NCI-H1092 treated with DMSO at 0.1 percent for 48 hours (cell line): ENCODE measurements at regions not wholly inside any gene's neighbourhood (a gene's known extent, or its start where the extent isn't known, plus 50 kb on each side); places are given as distances from the start of the nearest gene placed in this dataset.
"Not testable (repeated sequence)": the region's sequence is repeated elsewhere in the genome, so short reads cannot be mapped to it uniquely, and the experiment has no call there.

Experiments used
- DNase-seq: peaks from one replicate; lab custom pipeline; 2025; lab: John Stamatoyannopoulos, UW

DNA sequence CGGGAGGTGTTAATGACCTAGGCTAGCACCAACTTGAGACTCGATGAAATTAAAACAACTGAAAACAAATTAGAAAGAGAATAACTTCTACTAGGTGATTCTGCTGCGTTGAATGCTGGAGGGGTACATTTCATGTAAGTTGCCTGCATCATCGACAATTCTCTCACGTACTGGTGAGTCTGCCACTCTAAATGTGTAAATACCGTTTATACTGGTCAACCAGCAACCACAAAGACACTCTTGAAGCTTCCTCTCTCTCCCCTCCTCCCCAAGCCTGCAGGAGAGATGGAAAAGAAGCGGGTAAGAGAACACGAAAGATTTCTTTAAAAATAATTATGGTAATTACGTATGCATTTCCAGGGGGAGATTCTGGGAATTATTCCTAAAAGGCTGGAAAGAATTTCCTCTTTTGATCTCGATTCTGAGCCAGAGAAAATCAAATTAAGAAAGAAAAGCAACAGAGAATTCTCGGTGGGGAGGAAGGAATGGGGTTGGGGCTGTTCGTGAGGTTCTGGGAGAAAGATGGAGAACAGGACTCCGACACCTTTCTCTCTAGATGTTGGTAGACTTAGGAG is 68.6 kb upstream of the MRTFB start:
- DNase-seq = no peak

DNA sequence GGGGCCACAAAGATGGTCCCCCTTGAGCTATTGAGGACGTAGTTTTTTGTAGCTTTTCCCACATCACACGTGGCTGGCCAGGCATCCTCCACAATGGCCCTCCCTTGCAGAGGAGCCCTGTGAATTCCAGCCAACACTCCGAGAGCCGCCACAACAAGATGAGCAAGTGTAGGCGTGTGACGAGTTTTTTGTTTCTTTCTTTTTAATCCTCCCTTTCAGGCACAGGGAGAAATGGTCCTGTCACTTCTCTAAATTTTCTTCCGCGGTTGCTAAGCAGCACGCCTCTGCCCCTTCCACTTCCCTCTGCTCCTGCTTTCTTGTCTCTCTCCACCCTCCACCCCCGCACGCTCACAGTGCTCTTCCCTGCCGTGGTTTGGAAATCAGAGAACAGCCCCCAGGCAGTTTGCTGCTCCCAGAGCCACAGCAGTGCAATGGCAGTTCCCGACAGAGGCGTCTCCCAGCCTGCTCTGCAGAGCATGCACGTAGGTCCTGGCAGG is 68.0 kb upstream of the MRTFB start:
- DNase-seq = no peak

DNA sequence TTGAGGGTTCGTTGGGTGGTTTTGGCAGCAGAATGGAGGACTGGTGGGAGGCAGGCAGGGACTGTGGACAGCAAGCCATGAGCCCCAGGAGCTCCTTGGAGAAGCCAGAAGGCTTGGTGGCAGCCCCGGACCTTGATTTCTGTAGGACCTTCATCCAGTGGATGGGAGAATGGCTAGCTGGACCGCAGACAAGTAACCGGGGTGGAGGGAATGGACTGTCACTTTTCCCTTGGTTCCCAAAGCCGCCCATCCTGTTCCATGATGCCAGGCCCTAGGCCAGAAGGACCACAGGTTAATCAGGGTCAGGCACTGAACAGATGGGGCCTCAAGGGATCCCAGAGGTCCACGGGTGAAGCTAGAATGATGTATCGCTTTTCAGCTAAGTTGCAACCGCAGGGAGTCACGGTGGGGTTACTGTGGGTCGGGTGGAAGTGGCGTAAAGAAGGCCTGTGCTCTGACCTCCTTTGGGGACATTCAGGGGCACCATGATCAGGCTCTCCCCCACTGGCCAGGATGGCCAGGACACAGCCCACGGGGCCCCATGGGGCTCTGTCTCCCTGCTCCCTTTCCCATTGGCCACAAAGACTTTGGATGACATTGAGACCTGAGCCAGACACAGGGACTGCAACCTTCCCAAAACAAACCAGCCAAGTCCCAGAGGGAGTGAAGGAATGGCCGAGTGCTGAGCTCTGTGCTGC is 66.9 kb upstream of the MRTFB start:
- DNase-seq = no peak

DNA sequence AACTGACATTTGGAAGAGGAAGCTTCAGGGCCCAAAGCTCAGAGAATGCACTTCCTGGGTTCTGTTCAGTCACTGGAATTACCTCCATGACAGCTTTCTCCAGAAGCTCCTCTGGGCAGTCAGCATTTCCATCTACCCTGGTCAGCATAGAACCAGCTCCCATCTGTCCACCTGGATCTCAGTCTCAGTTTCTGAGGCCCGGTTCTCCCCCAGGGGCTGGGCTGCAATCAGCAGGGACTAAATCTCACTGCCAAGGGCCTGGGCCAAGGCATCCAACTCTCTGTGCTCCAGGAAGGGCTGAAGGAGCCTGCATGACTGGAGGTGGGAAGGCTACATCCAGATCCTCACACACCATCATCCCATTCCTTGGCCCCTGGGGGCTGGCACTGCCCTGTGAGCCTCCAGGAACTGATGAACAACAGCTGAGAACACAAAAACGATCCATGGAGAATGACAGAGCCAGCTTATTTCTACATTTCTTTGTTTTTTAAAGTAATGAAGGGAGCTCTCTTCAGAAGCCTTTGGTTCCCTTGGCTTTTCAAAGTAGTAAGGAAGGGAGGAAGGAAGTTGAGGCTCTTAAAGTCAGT is 66.3 kb upstream of the MRTFB start:
- no peak for DNase-seq

DNA sequence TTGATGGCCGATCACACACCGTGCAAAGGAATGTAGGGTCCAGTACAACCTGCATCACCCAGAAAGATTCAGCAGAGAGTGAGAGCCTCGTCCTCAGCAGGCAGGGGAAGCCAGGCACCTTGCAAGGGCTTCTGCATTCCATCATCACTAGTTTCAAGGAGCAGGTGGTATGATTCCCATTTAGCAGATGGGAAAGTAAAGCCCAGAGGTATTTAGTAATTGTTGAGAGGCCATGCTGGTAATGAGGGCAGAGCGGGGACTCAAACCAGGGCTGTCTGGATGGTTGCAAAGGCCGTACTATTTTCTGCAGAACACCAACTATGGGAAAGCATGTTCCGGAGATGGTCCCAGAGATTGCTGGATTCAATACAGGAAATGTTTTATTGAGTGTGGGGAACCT is 65.8 kb upstream of the MRTFB start:
- DNase-seq = no peak

DNA sequence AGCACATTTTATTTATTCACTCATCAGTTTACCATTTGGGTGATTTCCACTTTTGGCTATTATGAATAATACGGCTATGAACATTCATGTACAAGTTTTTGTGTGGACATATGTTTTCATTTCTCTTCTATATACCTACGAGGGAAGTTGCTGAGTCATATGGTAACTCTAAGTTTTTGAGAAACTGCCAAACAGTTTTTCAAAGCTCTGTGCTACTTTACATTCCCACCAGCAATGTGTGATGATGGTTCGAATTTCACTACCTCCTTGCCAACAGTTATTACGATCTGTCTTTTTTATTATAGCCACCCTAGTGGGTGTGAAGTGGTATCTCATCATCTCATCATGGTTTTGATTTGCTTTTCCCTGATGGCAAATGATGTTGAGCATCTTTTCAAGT is 63.7 kb upstream of the MRTFB start:
- peak; percentile 61 for DNase-seq

DNA sequence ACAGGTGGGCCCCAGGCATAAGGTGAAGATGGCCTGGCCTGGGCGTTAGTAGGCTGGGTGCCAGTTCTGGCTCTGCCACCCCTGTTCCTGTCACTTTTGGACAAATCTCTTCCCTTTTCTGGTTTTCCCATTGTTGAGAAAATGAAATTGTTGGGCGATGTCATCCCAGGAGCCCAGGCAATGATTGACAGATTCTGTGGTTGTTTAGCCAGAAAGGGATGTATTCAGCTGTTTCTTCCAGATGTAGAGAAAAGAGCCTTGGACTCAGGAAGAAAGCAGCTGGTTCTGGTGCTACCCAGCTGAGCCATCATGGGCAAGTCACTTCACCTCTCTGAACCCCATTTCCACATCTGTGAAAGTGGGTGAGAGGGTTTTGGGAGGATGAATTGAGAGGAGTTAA is 60.1 kb upstream of the MRTFB start:
- DNase-seq = no peak

DNA sequence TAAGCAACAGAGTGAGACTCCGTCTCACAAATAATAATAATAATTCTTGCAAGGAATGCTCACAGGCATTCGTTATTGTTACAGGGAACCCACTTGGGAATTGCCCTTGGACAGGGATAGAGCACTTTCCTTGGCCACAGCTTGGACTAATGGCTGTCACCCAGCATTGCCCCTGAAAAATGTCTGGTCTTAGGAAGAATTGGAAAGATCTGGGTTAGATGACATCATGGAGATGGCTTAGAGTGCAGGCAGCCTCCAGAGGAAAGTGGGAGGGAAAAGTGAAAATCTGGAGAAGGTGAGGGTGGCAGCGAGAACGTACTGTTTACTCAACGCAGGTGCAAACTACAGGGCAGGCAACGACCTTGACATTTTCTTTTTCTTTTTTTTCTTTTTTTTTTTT is 59.3 kb upstream of the MRTFB start:
- no peak for DNase-seq

DNA sequence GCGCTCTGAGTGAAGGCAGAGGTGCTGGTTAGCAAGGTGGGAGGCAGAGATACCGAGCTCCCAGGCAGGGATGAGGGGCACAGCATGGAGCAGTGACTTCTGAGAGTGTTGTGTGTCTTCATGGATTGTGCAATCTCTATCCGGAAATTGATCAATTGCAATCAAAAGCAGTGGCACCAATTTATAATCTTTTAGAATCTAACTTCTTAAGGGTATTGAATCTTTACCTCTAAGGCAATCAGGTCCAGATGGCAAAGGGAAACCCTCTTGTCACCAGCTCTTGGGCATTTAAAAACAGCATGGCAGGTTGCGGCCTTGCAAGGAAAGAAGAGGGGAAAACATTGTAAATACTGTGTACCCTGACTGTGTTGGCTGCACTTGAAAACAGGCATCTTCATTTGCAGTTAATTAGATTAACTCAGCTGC is 58.0 kb upstream of the MRTFB start:
- DNase-seq = no peak

DNA sequence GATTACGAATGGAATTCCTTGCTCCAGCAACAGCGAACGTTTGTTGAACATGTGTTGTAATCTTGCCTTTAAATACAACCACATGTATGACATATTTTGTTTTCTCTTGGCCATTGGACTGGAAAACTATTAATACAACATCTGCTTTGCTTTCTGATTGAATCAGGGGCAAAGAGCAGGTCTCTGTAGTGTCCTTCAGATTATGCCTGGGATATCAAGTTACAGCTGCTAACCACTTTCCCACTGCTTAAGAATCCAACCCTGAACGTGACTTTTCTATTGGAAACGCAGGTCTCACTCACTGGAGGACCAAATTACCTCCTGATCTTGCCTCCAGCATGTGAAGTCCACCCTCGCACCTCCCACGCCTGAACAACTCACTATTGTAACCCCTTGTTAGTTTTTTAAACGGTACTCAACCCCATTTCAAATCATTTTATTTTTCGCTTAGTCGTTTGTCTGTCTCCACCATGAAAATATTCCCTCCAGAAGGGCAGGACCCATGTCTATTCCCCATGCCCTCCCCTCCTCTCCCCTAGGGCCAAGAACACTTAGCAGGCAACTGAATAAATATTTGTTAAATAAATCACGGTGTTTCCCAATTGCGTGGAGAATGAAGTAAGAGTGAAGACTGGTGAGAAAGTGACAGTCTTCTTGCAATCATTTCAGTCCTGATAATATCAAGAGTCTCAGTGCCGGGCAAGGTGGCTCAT is 57.4 kb upstream of the MRTFB start:
- peak; percentile 51 for DNase-seq

DNA sequence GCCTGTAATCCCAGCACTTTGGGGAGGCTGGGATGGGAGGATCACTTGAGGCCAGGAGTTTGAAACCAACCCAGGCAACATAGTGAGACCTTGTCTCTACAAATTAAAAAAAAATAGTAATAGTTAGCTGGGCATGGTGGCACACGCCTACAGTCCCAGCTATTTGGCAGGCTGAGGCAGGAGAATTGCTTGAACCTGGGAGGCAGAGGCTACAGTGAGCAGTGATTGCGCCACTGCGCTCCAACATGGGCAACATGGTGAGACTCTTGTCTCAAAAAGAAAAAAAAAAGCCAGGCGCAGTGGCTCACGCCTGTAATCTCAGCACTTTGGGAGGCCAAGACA is 56.9 kb upstream of the MRTFB start:
- no peak for DNase-seq

DNA sequence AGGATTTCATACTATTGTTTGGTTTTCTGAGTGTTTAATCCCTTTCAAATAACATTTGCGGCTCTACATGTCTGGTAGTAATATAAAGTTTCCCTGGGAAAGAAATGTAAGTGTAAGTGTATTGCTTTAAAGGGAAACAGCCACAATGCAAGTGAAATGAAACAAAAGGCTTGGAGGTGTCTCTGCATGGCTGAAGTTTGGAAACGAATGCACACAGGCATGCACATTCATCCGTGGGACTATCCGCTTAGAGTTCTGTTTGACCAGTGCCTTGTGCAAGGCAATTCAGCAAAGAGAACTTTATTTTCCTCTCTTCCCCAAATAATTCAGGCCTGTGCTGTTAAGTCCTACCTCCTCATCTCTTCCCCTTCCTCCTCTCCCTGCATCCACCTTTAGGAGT is 56.1 kb upstream of the MRTFB start:
- no peak for DNase-seq

DNA sequence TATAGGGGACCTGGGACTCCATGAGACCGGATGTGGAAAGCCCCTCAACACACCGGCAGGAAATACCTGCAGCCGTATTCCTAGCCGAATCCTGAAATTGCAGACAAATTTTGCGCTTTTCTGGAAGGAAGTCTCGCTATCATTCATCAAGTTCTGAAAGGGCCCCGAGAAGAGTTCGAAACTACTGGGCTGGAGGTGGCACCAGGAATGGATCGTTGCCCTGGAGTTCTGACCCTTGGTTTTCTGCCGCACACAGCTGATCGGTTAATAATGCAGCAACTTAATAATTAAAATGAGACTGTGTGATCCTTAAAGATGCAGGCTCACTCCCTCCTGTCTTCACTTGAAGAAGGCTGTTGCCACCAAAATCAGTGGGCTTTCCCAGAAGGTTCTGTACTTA is 55.7 kb upstream of the MRTFB start:
- DNase-seq = no peak

DNA sequence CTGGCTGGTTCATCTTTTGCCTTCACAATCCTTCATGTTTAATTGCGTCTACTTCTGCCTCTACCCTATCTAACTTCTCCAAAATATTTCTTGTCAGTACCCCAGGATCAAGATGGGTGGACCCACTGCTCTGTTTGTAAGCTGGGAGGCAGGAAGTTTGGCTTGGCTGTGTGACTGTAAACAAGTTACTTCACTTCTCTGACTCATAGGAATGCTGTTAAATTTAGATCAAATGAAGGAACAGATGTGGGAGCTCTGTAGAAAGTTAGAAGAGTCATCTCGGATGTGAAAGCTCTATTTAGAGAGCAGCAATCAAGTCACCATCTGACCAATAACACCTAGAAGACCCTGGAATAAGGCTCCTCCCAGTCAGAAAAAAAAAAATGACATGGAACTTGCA is 55.2 kb upstream of the MRTFB start:
- DNase-seq = no peak

DNA sequence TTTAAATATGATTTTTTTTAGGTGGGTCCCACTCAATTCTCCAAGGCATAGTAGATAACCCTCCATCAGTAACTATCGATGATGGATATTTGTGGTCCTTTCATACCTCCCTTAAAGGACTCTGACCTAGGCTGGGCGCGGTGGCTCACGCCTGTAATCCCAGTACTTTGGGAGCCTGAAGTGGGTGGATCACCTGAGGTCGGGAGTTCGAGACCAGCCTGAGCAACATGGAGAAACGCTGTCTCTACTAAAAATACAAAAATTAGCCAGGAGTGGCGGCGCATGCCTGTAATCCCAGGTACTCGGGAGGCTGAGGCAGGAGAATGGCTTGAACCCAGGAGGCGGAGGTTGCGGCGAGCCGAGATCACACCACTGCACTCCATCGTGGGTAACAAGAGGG is 54.8 kb upstream of the MRTFB start:
- not testable (repeated sequence) for DNase-seq

DNA sequence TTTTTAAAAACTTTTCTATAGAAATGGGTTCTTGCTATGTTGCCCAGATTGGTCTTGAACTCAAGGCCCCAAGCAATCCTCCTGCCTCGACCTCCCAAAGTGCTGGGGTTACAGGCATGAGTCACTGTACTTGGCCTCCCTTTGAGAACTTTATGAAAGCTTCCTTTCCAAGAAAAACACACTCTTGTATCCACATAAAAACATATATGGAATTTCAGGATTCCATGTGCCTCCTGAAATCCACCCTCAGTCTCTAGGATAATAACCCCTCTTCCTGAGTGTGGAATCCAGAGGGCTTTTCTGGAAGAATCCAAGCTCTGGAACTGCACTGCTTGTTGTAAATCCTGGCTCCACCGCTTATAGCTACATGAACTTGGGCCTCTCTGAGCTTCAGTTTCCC is 53.2 kb upstream of the MRTFB start:
- DNase-seq = no peak

DNA sequence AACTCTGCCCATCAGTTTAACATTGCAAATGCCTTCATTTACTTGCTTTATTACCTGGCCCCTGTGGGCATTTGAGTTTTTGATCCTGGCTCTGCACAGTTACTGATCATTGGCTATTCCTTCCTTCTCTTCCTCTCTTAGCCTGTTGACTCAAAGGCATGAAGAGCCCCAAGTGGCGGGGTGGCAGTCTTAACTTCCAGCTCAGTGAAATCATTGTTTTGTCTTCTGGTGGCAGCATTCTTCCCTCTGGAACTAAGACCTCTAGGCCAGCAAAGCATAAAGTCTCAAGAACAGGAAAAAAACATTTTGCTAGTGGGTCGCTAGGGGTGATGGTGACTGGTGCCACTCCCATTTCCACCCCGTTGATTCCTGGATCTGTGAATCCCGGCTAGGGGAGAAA is 52.3 kb upstream of the MRTFB start:
- DNase-seq = no peak

DNA sequence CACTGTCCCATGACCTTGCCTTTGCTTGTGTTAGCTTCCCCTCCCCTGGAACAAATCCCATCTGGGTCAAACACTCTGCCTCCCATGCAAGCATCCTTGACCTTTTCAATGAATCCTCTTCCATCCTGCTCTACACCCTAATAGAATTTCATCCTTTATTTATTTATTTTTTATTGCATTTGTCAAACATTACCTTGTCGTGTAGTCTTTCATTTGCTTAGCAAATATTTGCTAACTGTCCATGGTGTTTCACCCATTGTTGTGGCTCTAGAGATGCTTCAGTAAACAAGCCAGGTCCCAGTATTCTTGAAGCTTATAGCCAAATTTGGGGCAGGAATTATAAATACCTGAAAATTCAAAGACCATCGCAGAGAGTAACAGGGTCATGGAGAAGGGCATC is 51.0 kb upstream of the MRTFB start:
- DNase-seq = peak; percentile 64
